H9 (cell line): ENCODE measurements at regions not wholly inside any gene's neighbourhood (a gene's known extent, or its start where the extent isn't known, plus 50 kb on each side); places are given as distances from the start of the nearest gene placed in this dataset.
A peak's percentile ranks its signal among the peaks of the same experiment; 100 is the strongest.

Experiments used
- DNase-seq: peaks from one replicate; pipeline ENCODE4 v3.0.0-alpha.2; 2017
- H2AFZ ChIP-seq: one replicate; pipeline ENCODE4 v1.6.1; 2013; ENCODE audit warnings: mild to moderate bottlenecking, low read length, control low read depth, moderate library complexity
- H2AK5ac ChIP-seq: 2 replicates; pipeline ENCODE4 v1.6.1; 2013; ENCODE audit warnings: low read length, control low read depth, mixed read lengths; ENCODE audit not compliant: insufficient read length
- H2BK120ac ChIP-seq: one replicate; pipeline ENCODE4 v1.6.1; 2013; ENCODE audit warnings: low read depth, mild to moderate bottlenecking, low read length, control low read depth, inconsistent platforms; ENCODE audit not compliant: poor library complexity, severe bottlenecking
- H2BK12ac ChIP-seq: 2 replicates; pipeline ENCODE4 v1.6.1; 2013; ENCODE audit warnings: low read length, control low read depth, mixed read lengths, low read depth; ENCODE audit not compliant: insufficient read length
- H2BK15ac ChIP-seq: 2 replicates; pipeline ENCODE4 v1.6.1; 2013; ENCODE audit warnings: low read depth, low read length, control low read depth
- H2BK20ac ChIP-seq: one replicate; pipeline ENCODE4 v1.6.1; 2013; ENCODE audit warnings: low read depth, mild to moderate bottlenecking, low read length, control low read depth, inconsistent platforms; ENCODE audit not compliant: poor library complexity, severe bottlenecking
- H2BK5ac ChIP-seq: 2 replicates; pipeline ENCODE4 v1.6.1; 2013; ENCODE audit warnings: low read length, control low read depth, mixed read lengths; ENCODE audit not compliant: insufficient read length
- H3K14ac ChIP-seq: 2 replicates; pipeline ENCODE4 v1.6.1; 2013; ENCODE audit warnings: low read length, control low read depth; ENCODE audit not compliant: insufficient read depth
- H3K18ac ChIP-seq: 2 replicates; pipeline ENCODE4 v1.6.1; 2013; ENCODE audit warnings: low read depth, mild to moderate bottlenecking, mixed read lengths, low read length, control low read depth; ENCODE audit not compliant: insufficient read length
- H3K23ac ChIP-seq: 2 replicates; pipeline ENCODE4 v1.6.1; 2013; ENCODE audit warnings: low read length, control low read depth, mixed read lengths, low read depth; ENCODE audit not compliant: insufficient read length
- H3K23me2 ChIP-seq: 2 replicates; pipeline ENCODE4 v1.6.1; 2013; ENCODE audit warnings: low read depth, mild to moderate bottlenecking, mixed read lengths, low read length, control low read depth; ENCODE audit not compliant: insufficient read length, poor library complexity, severe bottlenecking
- H3K27ac ChIP-seq: 2 replicates; pipeline ENCODE4 v1.5.1; 2013; ENCODE audit warnings: low read length, control low read depth, mixed read lengths, low read depth; ENCODE audit not compliant: insufficient read length
- H3K27me3 ChIP-seq: 2 replicates; pipeline ENCODE4 v1.6.1; 2013; ENCODE audit warnings: low read length, control low read depth, inconsistent platforms; ENCODE audit not compliant: insufficient read depth
- H3K4ac ChIP-seq: 2 replicates; pipeline ENCODE4 v1.6.1; 2013; ENCODE audit warnings: low read depth, mild to moderate bottlenecking, control low read depth, inconsistent platforms, low read length, moderate library complexity
- H3K4me1 ChIP-seq: 2 replicates; pipeline ENCODE4 v1.6.1; 2013; ENCODE audit warnings: low read length, control low read depth, inconsistent platforms; ENCODE audit not compliant: insufficient read depth
- H3K4me2 ChIP-seq: 2 replicates; pipeline ENCODE4 v1.6.1; 2013; ENCODE audit warnings: low read length, control low read depth, mixed read lengths; ENCODE audit not compliant: insufficient read length, insufficient read depth
- H3K56ac ChIP-seq: 2 replicates; pipeline ENCODE4 v1.6.1; 2013; ENCODE audit warnings: low read depth, mild to moderate bottlenecking, mixed read lengths, low read length, control low read depth; ENCODE audit not compliant: insufficient read length
- H3K79me1 ChIP-seq: 2 replicates; pipeline ENCODE4 v1.6.1; 2013; ENCODE audit warnings: low read depth, mild to moderate bottlenecking, moderate library complexity, low read length, control low read depth, inconsistent platforms; ENCODE audit not compliant: insufficient read depth, poor library complexity, severe bottlenecking
- H3K79me2 ChIP-seq: 2 replicates; pipeline ENCODE4 v1.6.1; 2013; ENCODE audit warnings: low read length, control low read depth, inconsistent platforms; ENCODE audit not compliant: insufficient read depth
- H3K9ac ChIP-seq: 2 replicates; pipeline ENCODE4 v1.6.1; 2013; ENCODE audit warnings: low read length, control low read depth, mixed read lengths; ENCODE audit not compliant: insufficient read length; ENCODE audit errors: extremely low read depth
- H3K9me3 ChIP-seq: one replicate; pipeline ENCODE4 v1.6.1; 2013; ENCODE audit warnings: low read depth, low read length, inconsistent platforms; ENCODE audit not compliant: control insufficient read depth
- H3T11ph ChIP-seq: one replicate; pipeline ENCODE4 v1.6.1; 2013; ENCODE audit warnings: mild to moderate bottlenecking, low read length, control low read depth, inconsistent platforms
- H4K20me1 ChIP-seq: one replicate; pipeline ENCODE4 v1.6.1; 2013; ENCODE audit not compliant: control insufficient read depth, insufficient read length, insufficient read depth
- H4K5ac ChIP-seq: 2 replicates; pipeline ENCODE4 v1.6.1; 2013; ENCODE audit warnings: low read depth, mild to moderate bottlenecking, mixed read lengths, low read length, control low read depth; ENCODE audit not compliant: insufficient read length
- H4K8ac ChIP-seq: replicated peaks from 2 replicates; pipeline ENCODE4 v1.6.1; 2013; ENCODE audit warnings: low read length, control low read depth, mixed read lengths, low read depth; ENCODE audit not compliant: insufficient read length
- H4K91ac ChIP-seq: 2 replicates; pipeline ENCODE4 v1.6.1; 2013; ENCODE audit warnings: low read depth, mild to moderate bottlenecking, moderate library complexity, mixed read lengths, low read length, control low read depth; ENCODE audit not compliant: insufficient read length
- H3K27ac Mint-ChIP-seq, 3 experiments: 2 replicates in 2 of 3; 3 replicates in 1 of 3; pipeline ENCODE4 v1.8.0; 2020 to 2021; ENCODE audit warnings: mixed read lengths in 3 of 3, mild to moderate bottlenecking in 1 of 3, moderate library complexity in 1 of 3
- H3K27me3 Mint-ChIP-seq: 2 replicates; pipeline ENCODE4 v1.8.0; 2021; ENCODE audit warnings: low read depth, mild to moderate bottlenecking, moderate library complexity, mixed read lengths
- H3K36me3 Mint-ChIP-seq, 3 experiments: 2 replicates in 2 of 3; 3 replicates in 1 of 3; pipeline ENCODE4 v1.8.0; 2020 to 2021; ENCODE audit warnings: low read depth in 3 of 3, mixed read lengths in 3 of 3; ENCODE audit not compliant: insufficient read depth in 1 of 3
- H3K4me1 Mint-ChIP-seq, 2 experiments: 2 replicates each; pipeline ENCODE4 v1.8.0; 2020; ENCODE audit warnings: mixed read lengths in 2 of 2
- H3K4me3 Mint-ChIP-seq, 2 experiments: 2 replicates in 1 of 2; 3 replicates in 1 of 2; pipeline ENCODE4 v1.8.0; 2020 to 2021; ENCODE audit warnings: mild to moderate bottlenecking in 2 of 2, mixed read lengths in 2 of 2, moderate library complexity in 1 of 2
- H3K9me3 Mint-ChIP-seq, 2 experiments: 2 replicates in 1 of 2; 3 replicates in 1 of 2; pipeline ENCODE4 v1.8.0; 2020; ENCODE audit warnings: mild to moderate bottlenecking in 2 of 2, mixed read lengths in 2 of 2, moderate library complexity in 1 of 2
- CTCF ChIP-seq: fragments of 200-600 bp; sonication (generic); conservative IDR thresholded peaks from 3 replicates; pipeline ENCODE4 v1.8.0; 2021; ENCODE audit warnings: antibody characterized with exemption, mild to moderate bottlenecking
- WGBS: extraction: QIAGEN DNeasy Blood & Tissue Kit; methylation state at CpG from one replicate; pipeline ENCODE4 v1.1.7; 2013; ENCODE audit warnings: missing lambda C conversion rate, low lambda C conversion rate, mixed read lengths; ENCODE audit not compliant: insufficient read length; ENCODE audit errors: extremely low coverage; 5-methylcytosine and 5-hydroxymethylcytosine counted together

- Histone ChIP-seq H3T11ph (no peak overlapping the region), H2AFZ (no peak overlapping the region), H3K79me1 (no peaks in the 10 kb centered on the region), H2BK5ac (no peak overlapping the region), H2AK5ac (no peak overlapping the region), H2BK120ac (no peak overlapping the region), H4K8ac (no peak overlapping the region), H2BK15ac (no peak overlapping the region), H3K4ac (no peak overlapping the region), H2BK20ac (no peak overlapping the region), H3K4me2 (no peak overlapping the region), H2BK12ac (no peak overlapping the region), H3K79me2 (no peaks in the 10 kb centered on the region), H3K9ac (no peak overlapping the region), H3K18ac (no peak overlapping the region), H3K23me2 (no peaks in the 10 kb centered on the region), H4K5ac (no peak overlapping the region), H3K14ac (no peak overlapping the region), H3K56ac (no peak overlapping the region), H4K20me1 (no peaks in the 10 kb centered on the region), H3K27ac (no peak overlapping the region), H4K91ac (no peak overlapping the region), H3K9me3 (no peaks in the 10 kb centered on the region), H3K4me1 (no peaks in the 10 kb centered on the region), H3K27me3 (no peaks in the 10 kb centered on the region), H3K23ac (no peak overlapping the region)
- H3K9me3 Mint-ChIP-seq: no peaks in the 10 kb centered on the region
- H3K27me3 Mint-ChIP-seq: peaks cover 2% of the 10 kb centered on the region; the same call in 1 of the 2 replicates
- peaks cover 0 to 5% of the 10 kb centered on the region in 2 experiments; a peak in 1 of 4 replicates for H3K4me1 Mint-ChIP-seq
- H3K36me3 Mint-ChIP-seq: no peaks in the 10 kb centered on the region
- no peak overlapping the region; a peak in 1 of 5 replicates for H3K4me3 Mint-ChIP-seq
- WGBS: no CpG with 5 or more reads among the region's 1 CpG
- H3K27ac Mint-ChIP-seq: no peak overlapping the region; a peak in 1 of 7 replicates
- no peak for DNase-seq
- TF ChIP-seq CTCF: peak; percentile 73
Measured at GRCh38 chr5:160970605-160971191, 118.7 kb upstream of the ATP10B start.
